Keratinocyte (primary cell): ENCODE measurements at regions not wholly inside any gene's neighbourhood (a gene's known extent, or its start where the extent isn't known, plus 50 kb on each side); places are given as distances from the start of the nearest gene placed in this dataset.

ENCODE experiments used
- DNase-seq: peaks from one replicate; pipeline ENCODE4 v3.0.0-alpha.2; 2011; ENCODE audit warnings: low read depth, missing footprints, low spot score
- FAIRE-seq: peaks from 2 replicates; lab custom pipeline; 2011; peaks lifted over from hg19 to GRCh38; lab: Jason Lieb, UNC
- H2AFZ ChIP-seq: 2 replicates; pipeline ENCODE4 v1.6.0; 2012; ENCODE audit warnings: low read length, control low read depth, inconsistent platforms; ENCODE audit not compliant: control insufficient read depth
- H3K27ac ChIP-seq: 2 replicates; pipeline ENCODE4 v1.5.1; 2011; ENCODE audit warnings: low read length; ENCODE audit not compliant: control insufficient read depth, insufficient read depth
- H3K27me3 ChIP-seq: 3 replicates; pipeline ENCODE4 v1.6.0; 2011; ENCODE audit warnings: low read length; ENCODE audit not compliant: control insufficient read depth, insufficient read depth; ENCODE audit errors: extremely low read depth
- H3K36me3 ChIP-seq, 2 experiments: 2 replicates in 1 of 2; 3 replicates in 1 of 2; pipeline ENCODE4 v1.5.1; 2011; ENCODE audit warnings: low read length in 2 of 2, mild to moderate bottlenecking in 1 of 2; ENCODE audit not compliant: control insufficient read depth in 2 of 2, insufficient read depth in 2 of 2; ENCODE audit errors: extremely low read depth in 1 of 2
- H3K4me1 ChIP-seq: 3 replicates; pipeline ENCODE4 v1.5.1; 2011; ENCODE audit warnings: low read length; ENCODE audit not compliant: control insufficient read depth, insufficient read depth; ENCODE audit errors: extremely low read depth
- H3K4me2 ChIP-seq: 3 replicates; pipeline ENCODE4 v1.6.0; 2011; ENCODE audit warnings: low read depth, low read length; ENCODE audit not compliant: control insufficient read depth, insufficient read depth; ENCODE audit errors: extremely low read depth
- H3K4me3 ChIP-seq, 3 experiments: fragments of 200-600 bp in 1 of 3; sonication (generic) in 1 of 3; 2 replicates in 2 of 3; 3 replicates in 1 of 3; pipeline ENCODE4 v1.5.1; 2011 to 2016; ENCODE audit warnings: low read length in 3 of 3, mild to moderate bottlenecking in 3 of 3, control low read depth in 2 of 3, inconsistent platforms in 1 of 3, low read depth in 1 of 3, mixed read lengths in 1 of 3, mixed run types in 1 of 3, moderate library complexity in 1 of 3; ENCODE audit not compliant: control insufficient read depth in 2 of 3, insufficient read depth in 2 of 3; ENCODE audit errors: extremely low read depth in 1 of 3
- H3K79me2 ChIP-seq: 2 replicates; pipeline ENCODE4 v1.6.0; 2012; ENCODE audit warnings: low read length; ENCODE audit not compliant: control insufficient read depth, insufficient read depth
- H3K9ac ChIP-seq: 3 replicates; pipeline ENCODE4 v1.6.0; 2011; ENCODE audit warnings: low read length; ENCODE audit not compliant: control insufficient read depth, insufficient read depth; ENCODE audit errors: extremely low read depth
- H3K9me1 ChIP-seq: 3 replicates; pipeline ENCODE4 v1.6.0; 2011; ENCODE audit warnings: low read length; ENCODE audit not compliant: control insufficient read depth, insufficient read depth; ENCODE audit errors: extremely low read depth
- H3K9me3 ChIP-seq: 2 replicates; pipeline ENCODE4 v1.5.1; 2012; ENCODE audit warnings: low read depth, low read length; ENCODE audit not compliant: control insufficient read depth
- H4K20me1 ChIP-seq: 3 replicates; pipeline ENCODE4 v1.6.0; 2011; ENCODE audit warnings: low read length; ENCODE audit not compliant: control insufficient read depth, insufficient read depth; ENCODE audit errors: extremely low read depth
- EZH2 ChIP-seq: IDR thresholded peaks from one replicate; pipeline ENCODE4 v1.6.1; 2012; ENCODE audit warnings: inconsistent platforms, mild to moderate bottlenecking, low read length, moderate library complexity
- dilution Hi-C: fragments of 300-500 bp; cut with MboI; formaldehyde crosslinking; loops from one replicate; pipeline ENCODE4 v1.7.0; 2020; ENCODE audit warnings: low sequenced_read_pairs; ENCODE audit not compliant: extremely low pct_ligation_motif_present
- TF ChIP-seq, protein P1 (sequence below), 3 experiments: IDR thresholded peaks in 1 of 3; conservative IDR thresholded peaks in 1 of 3; optimal IDR thresholded peaks in 1 of 3; 2 replicates in 2 of 3; 3 replicates in 1 of 3; pipeline versions ENCODE3 to v1.5.1; 2011; ENCODE audit warnings: low read length in 3 of 3, mild to moderate bottlenecking in 3 of 3, moderate library complexity in 2 of 3, control low read depth in 1 of 3, inconsistent platforms in 1 of 3; ENCODE audit not compliant: insufficient read depth in 2 of 3; ENCODE audit errors: extremely low read depth in 1 of 3

DNA sequence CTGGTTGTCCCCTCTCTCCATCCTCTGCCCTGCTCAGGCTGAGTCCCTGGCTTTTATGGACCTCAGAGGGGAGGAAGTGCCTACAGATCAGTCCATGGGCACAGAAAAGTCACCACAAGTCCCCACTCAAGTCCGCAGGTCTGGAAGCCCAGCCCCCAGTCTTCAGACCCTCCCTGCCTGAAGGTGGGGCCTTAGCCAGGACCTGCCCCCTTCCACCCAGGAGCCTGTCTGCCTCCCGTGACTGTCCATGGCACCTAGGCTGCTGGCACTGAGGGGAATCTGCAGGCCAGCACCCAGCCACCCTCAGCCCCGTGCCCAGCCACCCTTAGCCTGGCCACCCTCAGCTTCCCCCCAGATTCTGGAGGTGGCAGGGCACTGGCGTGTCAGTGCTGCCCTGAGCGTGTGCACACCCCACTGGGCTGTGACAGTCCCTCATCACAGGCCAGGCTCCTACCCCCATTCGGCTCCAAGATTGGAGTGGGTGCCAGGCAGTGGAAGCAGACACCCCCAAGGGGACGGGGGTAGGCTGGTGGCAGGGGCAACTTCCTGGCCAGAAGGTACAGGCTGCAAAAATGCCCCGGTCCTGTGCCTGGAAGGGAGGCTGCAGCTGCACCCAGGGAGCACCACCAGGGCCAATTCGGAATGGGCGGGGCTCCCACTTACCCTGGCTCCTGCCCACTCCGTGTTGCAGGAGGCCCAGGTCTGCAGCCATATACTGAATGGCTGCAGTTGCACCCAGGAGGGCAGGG lies 154.7 kb upstream of the RMP24 start:
- DNase-seq (no peak), FAIRE-seq (no peak)
- Histone ChIP-seq H3K4me1 (no peaks in the 10 kb centered on the region), H3K9ac (no peak overlapping the region), H2AFZ (no peak overlapping the region), H3K4me3 (no peak overlapping the region), H3K79me2 (no peaks in the 10 kb centered on the region), H3K27me3 (no peaks in the 10 kb centered on the region), H3K9me3 (no peaks in the 10 kb centered on the region), H3K36me3 (no peaks in the 10 kb centered on the region), H3K27ac (no peak overlapping the region), H4K20me1 (no peaks in the 10 kb centered on the region), H3K9me1 (no peaks in the 10 kb centered on the region), H3K4me2 (no peak overlapping the region)
- dilution Hi-C loops: no loop called here
- no peak for TF ChIP-seq EZH2
- TF ChIP-seq, protein P1, sequence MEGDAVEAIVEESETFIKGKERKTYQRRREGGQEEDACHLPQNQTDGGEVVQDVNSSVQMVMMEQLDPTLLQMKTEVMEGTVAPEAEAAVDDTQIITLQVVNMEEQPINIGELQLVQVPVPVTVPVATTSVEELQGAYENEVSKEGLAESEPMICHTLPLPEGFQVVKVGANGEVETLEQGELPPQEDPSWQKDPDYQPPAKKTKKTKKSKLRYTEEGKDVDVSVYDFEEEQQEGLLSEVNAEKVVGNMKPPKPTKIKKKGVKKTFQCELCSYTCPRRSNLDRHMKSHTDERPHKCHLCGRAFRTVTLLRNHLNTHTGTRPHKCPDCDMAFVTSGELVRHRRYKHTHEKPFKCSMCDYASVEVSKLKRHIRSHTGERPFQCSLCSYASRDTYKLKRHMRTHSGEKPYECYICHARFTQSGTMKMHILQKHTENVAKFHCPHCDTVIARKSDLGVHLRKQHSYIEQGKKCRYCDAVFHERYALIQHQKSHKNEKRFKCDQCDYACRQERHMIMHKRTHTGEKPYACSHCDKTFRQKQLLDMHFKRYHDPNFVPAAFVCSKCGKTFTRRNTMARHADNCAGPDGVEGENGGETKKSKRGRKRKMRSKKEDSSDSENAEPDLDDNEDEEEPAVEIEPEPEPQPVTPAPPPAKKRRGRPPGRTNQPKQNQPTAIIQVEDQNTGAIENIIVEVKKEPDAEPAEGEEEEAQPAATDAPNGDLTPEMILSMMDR (optimal IDR thresholded peaks at IDR 0.05 in 1 of 3, IDR thresholded peaks at IDR 0.05 in 1 of 3, conservative IDR thresholded peaks at IDR 0.05 in 1 of 3; ENCODE audit: extremely low read depth in 1 of 3, insufficient read depth in 2 of 3, low read length in 3 of 3): no peak

DNA sequence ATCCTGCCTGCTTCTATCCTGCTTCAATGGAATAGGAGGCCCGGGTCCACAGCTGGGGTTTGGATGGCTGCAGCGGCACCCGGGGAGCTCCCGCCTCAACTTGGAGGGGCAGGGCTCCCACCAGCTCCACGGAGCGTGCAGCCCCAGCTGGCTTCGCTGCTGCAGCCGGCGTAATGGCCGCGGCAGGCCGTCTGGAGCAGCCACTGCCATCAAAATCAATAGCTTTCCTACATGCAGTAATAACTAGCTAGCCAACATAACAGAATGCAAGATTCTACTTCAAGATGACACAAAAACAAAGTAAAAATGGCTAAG lies 154.2 kb upstream of the RMP24 start:
- H3K4me3 ChIP-seq: no peak overlapping the region
- DNase-seq (no peak), FAIRE-seq (no peak)
- no peaks in the 10 kb centered on the region for H3K27me3 ChIP-seq
- H4K20me1 ChIP-seq: no peaks in the 10 kb centered on the region
- dilution Hi-C loops: no loop called here
- no peak overlapping the region for H3K9ac ChIP-seq
- H2AFZ ChIP-seq: no peak overlapping the region
- H3K36me3 ChIP-seq: no peaks in the 10 kb centered on the region
- H3K4me1 ChIP-seq: no peaks in the 10 kb centered on the region
- H3K4me2 ChIP-seq: no peak overlapping the region
- no peaks in the 10 kb centered on the region for H3K9me1 ChIP-seq
- no peak for TF ChIP-seq EZH2
- TF ChIP-seq, protein P1 (optimal IDR thresholded peaks at IDR 0.05 in 1 of 3, IDR thresholded peaks at IDR 0.05 in 1 of 3, conservative IDR thresholded peaks at IDR 0.05 in 1 of 3; ENCODE audit: extremely low read depth in 1 of 3, insufficient read depth in 2 of 3, low read length in 3 of 3): no peak
- H3K9me3 ChIP-seq: no peaks in the 10 kb centered on the region
- H3K27ac ChIP-seq: no peak overlapping the region
- no peaks in the 10 kb centered on the region for H3K79me2 ChIP-seq
